ENCODE measurements at regions not wholly inside any gene's neighbourhood (a gene's known extent, or its start where the extent isn't known, plus 50 kb on each side); places are given as distances from the start of the nearest gene placed in this dataset.

DNA sequence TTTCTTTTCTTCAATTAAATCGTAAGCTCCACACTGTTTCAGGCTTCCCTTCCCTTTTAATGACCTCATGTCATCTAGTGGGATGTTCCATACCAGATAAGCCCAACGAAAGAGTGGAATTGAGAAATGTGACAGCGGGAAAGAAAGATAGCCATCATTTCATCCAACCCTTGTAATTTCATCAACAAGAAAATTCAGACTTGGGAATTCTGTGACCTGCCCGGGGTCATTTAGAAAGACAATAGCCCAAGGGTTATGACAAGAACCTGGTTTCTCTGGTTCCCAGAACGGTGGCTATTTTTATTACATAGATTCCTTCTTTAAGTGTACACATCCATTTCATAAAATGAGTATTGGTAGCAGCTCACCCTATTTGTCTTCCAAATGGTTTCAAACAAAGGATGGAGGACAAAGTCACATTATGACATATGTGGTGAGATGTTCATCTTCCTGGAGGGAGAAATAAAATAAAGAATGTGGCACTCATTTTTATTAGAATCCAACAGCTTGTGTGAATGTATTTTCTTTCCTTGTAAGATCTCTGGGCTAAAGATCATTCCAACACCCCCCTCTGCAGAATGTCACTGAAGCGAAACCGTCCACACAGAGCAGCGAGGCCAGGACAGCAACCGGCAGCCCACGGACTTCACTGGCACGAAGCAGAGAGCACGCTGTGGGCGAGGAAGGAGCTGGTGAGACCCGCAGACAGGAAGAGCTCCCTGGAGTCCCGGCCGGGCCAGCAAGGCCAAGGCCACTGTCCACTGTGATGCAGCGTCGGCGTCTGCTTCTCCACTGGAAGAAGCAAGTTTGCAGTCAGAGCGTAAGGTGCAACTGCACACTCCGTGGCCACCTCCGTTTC, 199.9 kb downstream of the KLF6 start:
- Mint-ChIP-seq H3K4me3 (no peak overlapping the region), H3K27ac (no peak overlapping the region), H3K27me3 (ENCODE audit: low read depth in 3 of 3) (peaks cover 5 to 18% (median 5%) of the 10 kb centered on the region in 3 donors), H3K9me3 (no peaks in the 10 kb centered on the region), H3K36me3 (no peaks in the 10 kb centered on the region), H3K4me1 (no peaks in the 10 kb centered on the region)
- DNase-seq, result no peak

DNA sequence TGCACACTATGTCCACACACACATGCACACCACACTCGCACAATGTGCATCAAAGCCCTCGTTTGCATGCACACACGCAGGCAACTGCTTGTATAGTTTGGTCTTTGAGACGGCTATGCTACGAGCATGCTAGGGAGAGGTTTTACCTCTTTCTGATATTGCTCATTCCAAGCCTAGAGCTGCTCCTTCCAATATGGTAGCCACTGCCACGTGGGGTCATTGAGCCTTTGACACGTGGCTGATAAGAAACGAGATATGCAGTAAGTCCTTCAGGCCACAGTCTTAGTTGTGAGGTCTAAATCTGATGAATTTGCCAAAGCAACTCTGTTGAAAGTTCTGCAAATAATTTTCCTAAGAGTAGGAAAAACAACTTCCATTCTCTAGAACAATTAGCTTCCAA, 204.4 kb downstream of the KLF6 start:
- no peaks in the 10 kb centered on the region for H3K9me3 Mint-ChIP-seq
- peaks cover 1 to 14% (median 3%) of the 10 kb centered on the region in 3 donors for H3K27me3 Mint-ChIP-seq (ENCODE audit: low read depth in 3 of 3)
- H3K4me3 Mint-ChIP-seq, result no peak overlapping the region
- no peak for DNase-seq
- no peaks in the 10 kb centered on the region for H3K36me3 Mint-ChIP-seq
- no peak overlapping the region for H3K27ac Mint-ChIP-seq
- H3K4me1 Mint-ChIP-seq, result no peaks in the 10 kb centered on the region

DNA sequence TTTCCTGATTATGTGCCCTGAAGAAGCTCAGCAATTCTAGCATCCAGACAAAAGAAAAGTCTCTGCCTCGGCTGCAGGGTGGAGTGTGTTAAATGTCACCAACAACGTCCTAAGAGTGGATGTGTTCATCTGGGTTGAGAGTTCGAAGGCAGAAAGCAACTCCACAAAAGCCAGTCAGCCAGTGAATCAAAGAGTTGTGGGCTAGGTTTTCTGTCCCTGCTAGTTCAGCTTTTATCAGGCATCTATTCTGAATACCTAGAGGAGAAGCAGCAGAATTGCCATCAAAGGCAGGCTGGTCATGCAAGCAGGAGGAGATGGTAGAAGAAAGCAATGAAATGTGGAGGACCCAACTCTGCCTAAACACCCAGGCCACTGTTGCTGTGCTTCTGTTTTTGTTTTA, 205.2 kb downstream of the KLF6 start:
- Mint-ChIP-seq H3K4me3 (no peak overlapping the region), H3K4me1 (no peaks in the 10 kb centered on the region), H3K9me3 (no peaks in the 10 kb centered on the region), H3K27me3 (ENCODE audit: low read depth in 3 of 3) (peaks cover 1 to 11% (median 3%) of the 10 kb centered on the region in 3 donors), H3K36me3 (no peaks in the 10 kb centered on the region), H3K27ac (no peak overlapping the region)
- DNase-seq, result no peak

DNA sequence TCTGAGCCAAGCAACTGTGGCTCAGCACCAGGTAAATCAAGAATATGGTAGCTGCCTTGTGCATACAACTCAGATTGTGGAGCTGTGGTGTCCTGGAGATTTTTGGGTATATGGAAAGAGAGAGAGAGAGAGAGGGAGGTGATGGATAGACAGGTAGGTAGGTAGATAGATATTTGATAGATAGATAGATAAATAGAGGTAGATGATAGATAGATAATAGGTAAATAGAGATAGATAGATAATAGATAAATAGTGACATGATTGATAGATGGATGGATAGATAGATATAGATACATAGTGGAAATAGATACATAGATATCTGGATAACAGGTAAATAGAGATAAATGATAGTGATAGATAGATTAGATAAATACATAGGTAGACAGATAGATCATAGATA, 206.3 kb downstream of the KLF6 start:
- no peak overlapping the region for H3K4me3 Mint-ChIP-seq
- no peaks in the 10 kb centered on the region for H3K9me3 Mint-ChIP-seq
- no peaks in the 10 kb centered on the region for H3K36me3 Mint-ChIP-seq
- H3K4me1 Mint-ChIP-seq, result no peaks in the 10 kb centered on the region
- H3K27ac Mint-ChIP-seq, result no peak overlapping the region
- no peak for DNase-seq
- H3K27me3 Mint-ChIP-seq (ENCODE audit: low read depth in 3 of 3), result peaks cover 0 to 11% (median 1%) of the 10 kb centered on the region in 3 donors

DNA sequence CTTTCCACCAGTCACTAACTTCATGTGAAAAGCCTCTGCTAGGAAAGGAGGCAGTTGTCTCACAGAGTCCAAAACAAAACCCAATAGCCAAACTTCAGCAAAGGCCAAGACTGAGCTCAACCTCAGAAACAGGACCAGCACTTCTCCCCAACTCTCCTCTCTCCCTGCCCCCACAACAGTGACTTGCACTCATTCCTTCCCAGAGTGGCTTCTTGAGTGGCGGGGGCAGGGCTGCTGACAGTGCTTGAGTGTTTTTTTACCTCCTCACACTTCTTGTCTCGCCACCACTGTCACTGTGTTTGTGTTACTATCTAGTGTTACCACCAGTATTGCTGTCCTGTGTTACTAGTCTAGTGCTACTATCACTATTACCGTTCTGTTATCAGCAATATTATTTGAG, 206.8 kb downstream of the KLF6 start:
- DNase-seq, result no peak
- no peaks in the 10 kb centered on the region for H3K36me3 Mint-ChIP-seq
- no peak overlapping the region for H3K27ac Mint-ChIP-seq
- peaks cover 0 to 11% (median 1%) of the 10 kb centered on the region in 3 donors for H3K27me3 Mint-ChIP-seq (ENCODE audit: low read depth in 3 of 3)
- no peak overlapping the region for H3K4me3 Mint-ChIP-seq
- no peaks in the 10 kb centered on the region for H3K9me3 Mint-ChIP-seq
- H3K4me1 Mint-ChIP-seq, result no peaks in the 10 kb centered on the region

DNA sequence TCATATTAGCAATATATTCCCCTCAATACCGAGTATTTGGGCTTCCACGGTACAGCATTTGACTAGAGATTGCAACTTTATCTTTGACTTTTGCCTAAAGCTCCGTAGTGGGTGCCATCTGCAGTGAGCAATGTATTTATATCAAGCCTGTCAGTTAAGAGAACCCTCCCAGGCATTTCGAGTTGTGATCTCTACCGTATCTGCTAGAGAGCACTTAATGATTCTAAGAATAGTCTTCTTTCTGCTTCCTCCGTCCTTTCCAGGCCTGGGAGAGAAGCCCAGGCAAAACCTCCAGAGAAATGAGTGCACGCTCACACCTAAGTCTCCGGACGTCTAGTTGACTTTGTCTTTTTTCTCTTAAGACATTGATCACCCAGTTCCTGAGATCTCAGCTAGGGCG, 210.6 kb downstream of the KLF6 start:
- H3K9me3 Mint-ChIP-seq, result no peaks in the 10 kb centered on the region
- no peak overlapping the region for H3K27ac Mint-ChIP-seq

DNA sequence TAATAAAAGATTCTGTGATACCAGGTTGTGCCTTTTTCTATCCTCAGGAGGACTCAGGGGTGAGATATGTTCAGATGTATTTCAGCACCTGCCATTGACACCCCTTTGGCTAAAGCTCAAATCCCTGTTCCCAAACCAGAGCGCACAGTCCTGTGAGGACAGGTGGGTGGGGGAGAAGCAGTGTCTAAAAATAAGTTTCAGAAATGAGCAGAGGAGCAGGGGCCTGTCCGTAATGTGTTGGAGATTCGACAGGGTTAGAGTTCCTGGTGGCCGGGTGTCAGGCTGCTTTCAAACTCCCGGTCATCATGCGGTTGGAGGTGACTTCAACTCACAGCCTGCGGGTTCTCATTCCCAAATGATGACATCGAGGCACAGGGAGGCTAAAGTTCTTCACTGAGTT, 211.5 kb downstream of the KLF6 start:
- Mint-ChIP-seq H3K27ac (no peak overlapping the region), H3K4me1 (peaks cover 2 to 3% of the 10 kb centered on the region in 2 donors), H3K9me3 (no peaks in the 10 kb centered on the region), H3K27me3 (ENCODE audit: low read depth in 3 of 3) (peaks cover 0 to 6% (median 2%) of the 10 kb centered on the region in 3 donors), H3K4me3 (no peak overlapping the region), H3K36me3 (no peaks in the 10 kb centered on the region)
- no peak for DNase-seq

More for the DNA sequence above, 210.6 kb downstream of the KLF6 start:
- H3K4me1 Mint-ChIP-seq, result no peaks in the 10 kb centered on the region
- peaks cover 0 to 6% (median 1%) of the 10 kb centered on the region in 3 donors for H3K27me3 Mint-ChIP-seq (ENCODE audit: low read depth in 3 of 3)
- DNase-seq, result no peak
- no peaks in the 10 kb centered on the region for H3K36me3 Mint-ChIP-seq
- no peak overlapping the region for H3K4me3 Mint-ChIP-seq

DNA sequence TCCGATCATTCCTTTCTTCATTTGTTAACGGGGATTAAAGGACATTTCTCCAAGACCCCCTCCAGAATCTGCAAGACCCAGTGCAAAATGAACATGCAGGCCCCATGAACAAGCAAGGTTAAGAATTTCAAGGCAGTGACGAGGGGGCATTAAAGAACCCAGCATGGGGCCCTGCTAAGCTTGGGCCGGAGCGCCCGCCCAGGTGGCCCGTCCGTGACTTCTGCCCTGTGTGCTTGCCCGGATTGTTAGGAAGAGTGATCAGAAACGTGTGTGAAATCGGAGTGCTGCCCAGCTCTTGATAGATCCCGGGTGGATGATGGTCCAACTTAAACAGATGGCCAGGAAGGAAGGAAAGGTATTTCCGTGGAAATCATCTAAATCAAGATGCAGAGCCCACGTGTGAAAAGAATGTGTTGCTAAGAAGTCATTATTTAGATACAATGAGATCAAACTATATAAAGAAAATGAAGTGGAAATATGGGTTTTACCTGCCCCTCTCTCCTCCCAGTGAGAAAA, 213.6 kb downstream of the KLF6 start:
- peaks cover 0 to 2% (median 0%) of the 10 kb centered on the region in 3 donors for H3K27me3 Mint-ChIP-seq (ENCODE audit: low read depth in 3 of 3)
- no peak overlapping the region for H3K4me3 Mint-ChIP-seq
- H3K27ac Mint-ChIP-seq, result peak overlapping the region in 1 of 6 donors; percentile 22
- no peaks in the 10 kb centered on the region for H3K9me3 Mint-ChIP-seq
- H3K4me1 Mint-ChIP-seq, result peaks cover 10 to 15% of the 10 kb centered on the region in 2 donors
- no peaks in the 10 kb centered on the region for H3K36me3 Mint-ChIP-seq
- no peak for DNase-seq

DNA sequence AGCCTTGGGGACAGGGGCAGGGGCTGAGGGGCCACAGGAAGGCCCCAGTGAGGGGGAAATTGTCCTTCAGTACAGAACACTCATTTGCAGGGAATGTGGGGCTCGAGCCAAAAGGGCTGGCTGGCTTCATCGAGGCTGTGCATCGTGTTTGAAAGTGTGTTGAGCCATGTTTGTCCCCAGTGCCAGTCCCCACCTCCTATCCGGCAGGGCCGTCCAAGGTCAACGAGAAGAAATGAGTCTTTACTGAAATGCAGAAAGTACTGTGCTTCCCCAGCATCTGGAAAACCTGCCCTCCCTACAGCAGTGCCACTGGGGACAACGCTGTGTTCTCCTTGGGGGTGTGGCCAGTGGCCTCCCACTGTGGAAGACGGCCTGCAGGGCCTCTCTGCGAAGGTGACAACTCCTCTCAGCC, 214.1 kb downstream of the KLF6 start:
- peaks cover 10 to 15% of the 10 kb centered on the region in 2 donors for H3K4me1 Mint-ChIP-seq
- no peaks in the 10 kb centered on the region for H3K36me3 Mint-ChIP-seq
- no peak overlapping the region for H3K27ac Mint-ChIP-seq
- DNase-seq, result no peak
- H3K9me3 Mint-ChIP-seq, result no peaks in the 10 kb centered on the region
- H3K27me3 Mint-ChIP-seq (ENCODE audit: low read depth in 3 of 3), result peaks cover 0 to 2% (median 0%) of the 10 kb centered on the region in 3 donors
- no peak overlapping the region for H3K4me3 Mint-ChIP-seq

DNA sequence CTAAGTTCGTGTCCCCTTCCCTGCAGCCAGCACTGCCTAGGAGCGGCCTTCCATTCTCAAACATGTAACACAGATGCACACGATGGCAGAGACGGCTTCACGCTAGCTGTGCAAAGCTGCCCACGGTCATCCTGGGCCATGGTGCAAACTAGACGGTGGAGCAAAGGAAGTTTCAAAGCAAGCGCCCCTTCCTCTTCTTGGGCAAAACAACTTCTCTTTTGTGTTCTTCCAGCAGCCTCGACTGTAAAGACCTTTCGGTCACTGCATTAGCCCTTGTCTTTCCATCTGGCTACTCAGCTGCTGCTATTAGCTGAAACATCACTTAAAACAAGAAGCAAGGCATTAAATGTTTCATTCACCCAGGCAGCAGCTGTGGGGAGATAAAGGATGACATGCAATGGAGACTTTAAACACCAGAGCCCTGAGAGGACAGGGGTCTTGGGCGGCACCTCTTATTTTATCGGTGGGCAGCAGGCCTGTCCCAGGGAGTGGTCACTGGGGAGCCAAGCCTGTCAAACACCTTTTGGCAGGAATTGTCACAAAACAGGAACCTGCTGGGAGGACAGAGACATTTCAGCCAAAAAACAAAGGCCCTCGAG, 214.8 kb downstream of the KLF6 start:
- Mint-ChIP-seq H3K9me3 (no peaks in the 10 kb centered on the region), H3K36me3 (no peaks in the 10 kb centered on the region), H3K4me3 (no peak overlapping the region), H3K27ac (no peak overlapping the region), H3K4me1 (peaks cover 10 to 15% of the 10 kb centered on the region in 2 donors), H3K27me3 (ENCODE audit: low read depth in 3 of 3) (peaks cover 0 to 2% (median 2%) of the 10 kb centered on the region in 3 donors)
- DNase-seq, result no peak

DNA sequence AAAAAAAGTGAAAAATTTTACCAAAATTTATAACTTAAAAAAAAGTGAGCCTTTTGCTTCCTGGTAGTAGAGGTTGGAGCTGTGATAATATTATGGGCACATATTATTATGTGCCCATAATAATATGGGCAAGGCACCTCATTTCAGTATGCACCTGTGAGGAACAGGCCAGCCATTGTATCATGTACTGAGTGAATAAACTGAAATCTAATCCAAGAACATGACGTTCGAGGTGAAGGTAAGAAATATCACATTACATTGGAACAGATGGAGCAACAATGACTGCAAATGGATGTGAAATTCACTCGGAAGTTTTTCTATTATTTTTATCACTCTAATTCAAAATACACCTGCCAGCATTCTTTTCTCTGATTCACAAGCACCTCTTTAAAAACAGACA, 216.0 kb downstream of the KLF6 start:
- DNase-seq, result no peak
- no peaks in the 10 kb centered on the region for H3K9me3 Mint-ChIP-seq
- peaks cover 0 to 2% (median 2%) of the 10 kb centered on the region in 3 donors for H3K27me3 Mint-ChIP-seq (ENCODE audit: low read depth in 3 of 3)
- no peaks in the 10 kb centered on the region for H3K36me3 Mint-ChIP-seq
- H3K4me1 Mint-ChIP-seq, result peaks cover 10 to 15% of the 10 kb centered on the region in 2 donors
- H3K4me3 Mint-ChIP-seq, result no peak overlapping the region
- H3K27ac Mint-ChIP-seq, result no peak overlapping the region

DNA sequence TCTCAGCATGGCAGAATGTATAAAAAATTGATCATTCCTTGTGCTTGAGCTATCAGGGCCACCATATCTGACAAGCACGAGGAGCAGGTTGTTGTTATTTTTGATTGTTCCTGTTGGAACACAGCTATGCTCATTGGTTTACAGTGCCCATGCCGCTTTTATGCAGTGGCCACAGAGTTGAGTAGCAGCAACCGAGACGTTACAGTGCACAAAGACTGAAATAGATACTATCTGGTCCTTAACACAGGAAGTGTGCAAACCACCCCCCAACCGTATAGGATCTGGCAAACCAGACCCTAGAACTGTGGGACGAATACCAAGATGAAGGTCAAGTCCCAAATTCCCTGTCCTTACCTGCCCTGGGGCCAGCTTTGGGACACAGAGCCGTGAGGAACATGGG, 216.6 kb downstream of the KLF6 start:
- Mint-ChIP-seq H3K9me3 (no peaks in the 10 kb centered on the region), H3K36me3 (no peaks in the 10 kb centered on the region), H3K4me3 (no peak overlapping the region), H3K27ac (no peak overlapping the region), H3K4me1 (peaks cover 10 to 15% of the 10 kb centered on the region in 2 donors), H3K27me3 (ENCODE audit: low read depth in 3 of 3) (peaks cover 0 to 2% (median 2%) of the 10 kb centered on the region in 3 donors)
- DNase-seq, result no peak

DNA sequence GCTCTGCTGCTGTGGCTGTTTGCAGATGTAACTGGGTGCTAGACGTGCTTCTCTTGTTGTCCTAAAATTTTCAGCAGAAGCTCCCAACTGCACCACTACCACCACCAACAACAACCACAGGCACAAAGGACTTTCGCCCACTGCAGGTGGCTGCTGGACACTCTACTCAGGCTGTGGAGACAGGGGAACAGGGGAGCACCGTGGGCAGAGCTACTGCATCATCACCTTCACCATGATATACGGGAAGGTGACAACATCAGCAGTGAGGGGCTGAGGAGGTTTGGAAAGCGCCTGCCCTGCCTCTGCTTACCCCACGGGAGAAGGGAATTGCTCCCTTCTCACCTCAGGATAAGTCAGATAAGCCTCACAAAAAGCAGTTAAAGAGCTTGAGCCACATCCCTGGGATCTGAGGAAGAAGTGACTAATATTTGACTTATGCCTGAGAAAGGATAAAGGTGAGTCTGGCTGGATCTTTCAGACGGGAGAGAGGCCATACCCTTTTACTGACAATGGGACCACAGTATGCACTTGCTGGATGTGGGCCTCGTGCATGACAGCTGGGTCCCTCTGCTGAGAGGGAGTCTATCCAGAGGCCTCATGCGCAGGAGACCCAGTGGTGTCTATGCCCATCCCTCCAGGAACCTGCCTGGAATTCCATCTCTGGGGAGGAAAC, 217.6 kb downstream of the KLF6 start:
- H3K27me3 Mint-ChIP-seq (ENCODE audit: low read depth in 3 of 3), result peaks cover 0 to 4% (median 2%) of the 10 kb centered on the region in 3 donors
- H3K36me3 Mint-ChIP-seq, result no peaks in the 10 kb centered on the region
- no peaks in the 10 kb centered on the region for H3K9me3 Mint-ChIP-seq
- peaks cover 10 to 15% of the 10 kb centered on the region in 2 donors for H3K4me1 Mint-ChIP-seq
- no peak for DNase-seq
- no peak overlapping the region for H3K27ac Mint-ChIP-seq
- no peak overlapping the region for H3K4me3 Mint-ChIP-seq

DNA sequence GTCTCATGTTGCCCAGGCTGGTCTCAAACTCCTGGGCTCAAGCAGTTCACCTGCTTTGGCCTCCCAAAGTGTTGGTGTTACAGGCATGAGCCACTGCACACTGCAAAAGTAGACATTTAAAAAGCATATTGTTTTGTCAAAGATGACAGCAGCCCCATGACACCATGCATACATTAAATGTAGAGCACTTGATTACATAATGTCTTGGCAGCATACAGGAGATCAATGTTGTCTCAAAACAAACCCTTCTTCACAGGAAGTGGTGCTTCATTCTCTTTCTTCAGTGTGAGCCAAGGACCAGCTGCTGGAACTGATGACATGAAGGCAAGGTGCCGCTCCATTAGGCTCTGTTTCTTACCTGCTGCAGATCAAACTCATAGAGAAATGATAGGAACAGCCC, 218.4 kb downstream of the KLF6 start:
- Mint-ChIP-seq H3K36me3 (no peaks in the 10 kb centered on the region), H3K4me1 (peaks cover 10 to 15% of the 10 kb centered on the region in 2 donors), H3K4me3 (no peak overlapping the region), H3K9me3 (no peaks in the 10 kb centered on the region), H3K27me3 (ENCODE audit: low read depth in 3 of 3) (peaks cover 0 to 8% (median 2%) of the 10 kb centered on the region in 3 donors), H3K27ac (no peak overlapping the region)
- DNase-seq, result no peak

Data from immature natural killer cell (primary cell).